DOHH2 (cell line): ENCODE measurements at regions not wholly inside any gene's neighbourhood (a gene's known extent, or its start where the extent isn't known, plus 50 kb on each side); places are given as distances from the start of the nearest gene placed in this dataset.

Experiments
- EZH2phosphoT487 ChIP-seq: fragments of 200-600 bp; sonication (generic); IDR thresholded peaks from 2 replicates; pipeline ENCODE4 v1.6.1; 2017; ENCODE audit warnings: borderline replicate concordance, mild to moderate bottlenecking, antibody characterized with exemption, low read length, moderate library complexity, mixed read lengths
- TF ChIP-seq, protein P1 (sequence below): fragments of 200-600 bp; sonication (generic); IDR thresholded peaks from one replicate; pipeline ENCODE4 v1.5.1; 2014; ENCODE audit warnings: antibody characterized with exemption, mild to moderate bottlenecking, low read depth, low read length; ENCODE audit not compliant: poor library complexity, severe bottlenecking

DNA sequence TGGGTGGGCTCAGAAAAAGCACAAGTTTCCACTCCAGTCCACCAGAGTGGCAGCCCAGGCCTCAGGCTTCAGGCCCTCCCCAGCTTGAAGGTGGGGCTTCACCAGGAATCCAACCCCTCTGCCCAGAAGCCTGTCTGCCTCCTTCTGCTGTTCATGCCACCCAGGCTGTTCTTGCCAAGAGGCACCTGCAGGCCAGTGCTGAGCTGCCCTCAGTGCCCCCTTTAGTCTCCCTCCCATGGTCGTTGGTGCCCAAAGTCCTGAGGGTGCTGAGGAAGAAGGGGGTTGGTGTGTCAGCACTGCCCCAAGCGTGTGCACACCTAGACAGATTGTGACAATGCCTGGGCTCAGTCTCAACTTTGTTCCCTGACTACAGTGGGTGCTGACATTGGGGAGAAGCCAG is 475.3 kb downstream of the EPHA5 start:
- TF ChIP-seq, protein P1, sequence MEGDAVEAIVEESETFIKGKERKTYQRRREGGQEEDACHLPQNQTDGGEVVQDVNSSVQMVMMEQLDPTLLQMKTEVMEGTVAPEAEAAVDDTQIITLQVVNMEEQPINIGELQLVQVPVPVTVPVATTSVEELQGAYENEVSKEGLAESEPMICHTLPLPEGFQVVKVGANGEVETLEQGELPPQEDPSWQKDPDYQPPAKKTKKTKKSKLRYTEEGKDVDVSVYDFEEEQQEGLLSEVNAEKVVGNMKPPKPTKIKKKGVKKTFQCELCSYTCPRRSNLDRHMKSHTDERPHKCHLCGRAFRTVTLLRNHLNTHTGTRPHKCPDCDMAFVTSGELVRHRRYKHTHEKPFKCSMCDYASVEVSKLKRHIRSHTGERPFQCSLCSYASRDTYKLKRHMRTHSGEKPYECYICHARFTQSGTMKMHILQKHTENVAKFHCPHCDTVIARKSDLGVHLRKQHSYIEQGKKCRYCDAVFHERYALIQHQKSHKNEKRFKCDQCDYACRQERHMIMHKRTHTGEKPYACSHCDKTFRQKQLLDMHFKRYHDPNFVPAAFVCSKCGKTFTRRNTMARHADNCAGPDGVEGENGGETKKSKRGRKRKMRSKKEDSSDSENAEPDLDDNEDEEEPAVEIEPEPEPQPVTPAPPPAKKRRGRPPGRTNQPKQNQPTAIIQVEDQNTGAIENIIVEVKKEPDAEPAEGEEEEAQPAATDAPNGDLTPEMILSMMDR: no peak
- no peak for TF ChIP-seq EZH2phosphoT487
